Panc1 (cell line): ENCODE measurements at regions not wholly inside any gene's neighbourhood (a gene's known extent, or its start where the extent isn't known, plus 50 kb on each side); places are given as distances from the start of the nearest gene placed in this dataset.
A peak's percentile ranks its signal among the peaks of the same experiment; 100 is the strongest.

Experiments
- ATAC-seq: fragments of 200-7000 bp; cut with Tn5 transposase; 2 replicates; pipeline ENCODE4 v1.9.1; 2020; ENCODE audit warnings: mild to moderate bottlenecking, moderate library complexity
- BruUV-seq: library from RNA; stranded (reverse); fragments of 400-500 nt; replicated peaks from 2 replicates; lab custom pipeline; 2021; lab: Mats Ljungman, UMichigan
- CTCF ChIA-PET: fragments of 300-600 bp; sonication (Branson Sonifier 250); formaldehyde crosslinking; loops from one replicate; lab custom pipeline; 2022; ENCODE audit warnings: antibody characterized with exemption; lab: Charles Lee
- POLR2A ChIA-PET: fragments of 300-600 bp; sonication (Branson Sonifier 250); formaldehyde crosslinking; loops from one replicate; lab custom pipeline; 2022; ENCODE audit warnings: antibody characterized with exemption; lab: Charles Lee
- DNase-seq: peaks from one replicate; pipeline ENCODE4 v3.0.0-alpha.2; 2010; ENCODE audit warnings: low read depth, low spot score
- H3K27ac ChIP-seq: 2 replicates; pipeline ENCODE4 v1.5.1; 2011; ENCODE audit warnings: mild to moderate bottlenecking, low read length, inconsistent platforms
- H3K27me3 ChIP-seq: fragments of 200-500 bp; sonication (Bioruptor generic); 2 replicates; pipeline ENCODE4 v1.6.0; 2014; ENCODE audit warnings: low read length, inconsistent platforms; ENCODE audit not compliant: control insufficient read depth, insufficient read depth
- H3K36me3 ChIP-seq: fragments of 200-500 bp; sonication (Bioruptor generic); 2 replicates; pipeline ENCODE4 v1.5.1; 2014; ENCODE audit warnings: inconsistent platforms, mild to moderate bottlenecking, low read length, moderate library complexity; ENCODE audit not compliant: control insufficient read depth, insufficient read depth
- H3K4me1 ChIP-seq: 2 replicates; pipeline ENCODE4 v1.5.1; 2011; ENCODE audit warnings: inconsistent platforms, mild to moderate bottlenecking, low read length, moderate library complexity; ENCODE audit not compliant: control insufficient read depth, insufficient read depth
- H3K4me3 ChIP-seq, 2 experiments: 2 replicates each; pipeline ENCODE4 v1.5.1; 2011 to 2012; ENCODE audit warnings: low read depth in 2 of 2, low read length in 2 of 2, mild to moderate bottlenecking in 2 of 2, inconsistent platforms in 1 of 2, moderate library complexity in 1 of 2
- H3K9me3 ChIP-seq: fragments of 200-500 bp; sonication (Bioruptor generic); 2 replicates; pipeline ENCODE4 v1.5.1; 2014; ENCODE audit warnings: low read depth, mild to moderate bottlenecking, inconsistent platforms, low read length, moderate library complexity; ENCODE audit not compliant: control insufficient read depth, insufficient read depth
- POLR2AphosphoS5 ChIP-seq: IDR thresholded peaks from 2 replicates; pipeline ENCODE4 v1.6.1; 2012; ENCODE audit warnings: mild to moderate bottlenecking, low read depth, low read length, moderate library complexity
- SIN3A ChIP-seq: IDR thresholded peaks from 2 replicates; pipeline ENCODE4 v1.6.1; 2012; ENCODE audit warnings: low read depth, mild to moderate bottlenecking, low read length, moderate library complexity, borderline replicate concordance; ENCODE audit not compliant: insufficient read depth
- TCF7L2 ChIP-seq: IDR thresholded peaks from 2 replicates; pipeline ENCODE4 v1.6.1; 2011; ENCODE audit warnings: mild to moderate bottlenecking, low read depth, low read length, inconsistent platforms
- in situ Hi-C: cut with HindIII; loops from 2 replicates; pipeline ENCODE4 v1.10.0; 2016; ENCODE audit warnings: low sequenced_read_pairs, low pct_unique_long_range_greater_than_20kb
- intact Hi-C: fragments of 100-400 bp; cut with micrococcal nuclease; formaldehyde crosslinking; loops from one replicate; pipeline ENCODE4 v1.10.0; 2022; ENCODE audit not compliant: unreplicated experiment
- TF ChIP-seq, protein P1 (sequence below): fragments of 450-650 bp; IDR thresholded peaks from 2 replicates; pipeline ENCODE4 v1.5.1; 2017; ENCODE audit warnings: mild to moderate bottlenecking
- TF ChIP-seq, protein P2 (sequence below), 2 experiments: IDR thresholded peaks; 2 replicates each; pipeline ENCODE4 v1.6.1; 2011 to 2012; ENCODE audit warnings: low read depth in 2 of 2, control low read depth in 1 of 2, low read length in 1 of 2, mild to moderate bottlenecking in 1 of 2, moderate library complexity in 1 of 2; ENCODE audit not compliant: insufficient read depth in 1 of 2

DNA sequence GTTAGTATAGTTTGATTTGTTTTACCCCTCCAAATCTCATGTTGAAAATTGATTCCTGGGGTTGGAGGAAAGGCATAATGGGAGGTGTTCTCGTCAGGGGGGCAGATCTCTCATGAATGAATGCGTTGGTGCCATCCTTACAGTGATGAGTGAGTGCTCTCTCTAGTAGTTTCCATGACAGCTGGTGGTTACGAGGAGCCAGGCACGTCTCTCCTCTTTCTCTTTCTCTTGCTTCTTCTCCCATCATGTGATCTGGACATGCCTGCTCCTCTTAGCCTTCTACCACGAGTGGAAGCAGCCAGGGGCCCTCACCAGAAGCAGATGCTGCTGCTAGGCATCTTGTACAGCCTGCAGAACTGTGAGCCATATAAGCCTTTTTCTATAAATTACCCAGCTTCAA, 454.1 kb downstream of the EFNA5 start:
- TF ChIP-seq, protein P1, sequence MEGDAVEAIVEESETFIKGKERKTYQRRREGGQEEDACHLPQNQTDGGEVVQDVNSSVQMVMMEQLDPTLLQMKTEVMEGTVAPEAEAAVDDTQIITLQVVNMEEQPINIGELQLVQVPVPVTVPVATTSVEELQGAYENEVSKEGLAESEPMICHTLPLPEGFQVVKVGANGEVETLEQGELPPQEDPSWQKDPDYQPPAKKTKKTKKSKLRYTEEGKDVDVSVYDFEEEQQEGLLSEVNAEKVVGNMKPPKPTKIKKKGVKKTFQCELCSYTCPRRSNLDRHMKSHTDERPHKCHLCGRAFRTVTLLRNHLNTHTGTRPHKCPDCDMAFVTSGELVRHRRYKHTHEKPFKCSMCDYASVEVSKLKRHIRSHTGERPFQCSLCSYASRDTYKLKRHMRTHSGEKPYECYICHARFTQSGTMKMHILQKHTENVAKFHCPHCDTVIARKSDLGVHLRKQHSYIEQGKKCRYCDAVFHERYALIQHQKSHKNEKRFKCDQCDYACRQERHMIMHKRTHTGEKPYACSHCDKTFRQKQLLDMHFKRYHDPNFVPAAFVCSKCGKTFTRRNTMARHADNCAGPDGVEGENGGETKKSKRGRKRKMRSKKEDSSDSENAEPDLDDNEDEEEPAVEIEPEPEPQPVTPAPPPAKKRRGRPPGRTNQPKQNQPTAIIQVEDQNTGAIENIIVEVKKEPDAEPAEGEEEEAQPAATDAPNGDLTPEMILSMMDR, result no peak
- TF ChIP-seq SIN3A (no peak), POLR2AphosphoS5 (no peak), TCF7L2 (no peak)
- TF ChIP-seq, protein P2, sequence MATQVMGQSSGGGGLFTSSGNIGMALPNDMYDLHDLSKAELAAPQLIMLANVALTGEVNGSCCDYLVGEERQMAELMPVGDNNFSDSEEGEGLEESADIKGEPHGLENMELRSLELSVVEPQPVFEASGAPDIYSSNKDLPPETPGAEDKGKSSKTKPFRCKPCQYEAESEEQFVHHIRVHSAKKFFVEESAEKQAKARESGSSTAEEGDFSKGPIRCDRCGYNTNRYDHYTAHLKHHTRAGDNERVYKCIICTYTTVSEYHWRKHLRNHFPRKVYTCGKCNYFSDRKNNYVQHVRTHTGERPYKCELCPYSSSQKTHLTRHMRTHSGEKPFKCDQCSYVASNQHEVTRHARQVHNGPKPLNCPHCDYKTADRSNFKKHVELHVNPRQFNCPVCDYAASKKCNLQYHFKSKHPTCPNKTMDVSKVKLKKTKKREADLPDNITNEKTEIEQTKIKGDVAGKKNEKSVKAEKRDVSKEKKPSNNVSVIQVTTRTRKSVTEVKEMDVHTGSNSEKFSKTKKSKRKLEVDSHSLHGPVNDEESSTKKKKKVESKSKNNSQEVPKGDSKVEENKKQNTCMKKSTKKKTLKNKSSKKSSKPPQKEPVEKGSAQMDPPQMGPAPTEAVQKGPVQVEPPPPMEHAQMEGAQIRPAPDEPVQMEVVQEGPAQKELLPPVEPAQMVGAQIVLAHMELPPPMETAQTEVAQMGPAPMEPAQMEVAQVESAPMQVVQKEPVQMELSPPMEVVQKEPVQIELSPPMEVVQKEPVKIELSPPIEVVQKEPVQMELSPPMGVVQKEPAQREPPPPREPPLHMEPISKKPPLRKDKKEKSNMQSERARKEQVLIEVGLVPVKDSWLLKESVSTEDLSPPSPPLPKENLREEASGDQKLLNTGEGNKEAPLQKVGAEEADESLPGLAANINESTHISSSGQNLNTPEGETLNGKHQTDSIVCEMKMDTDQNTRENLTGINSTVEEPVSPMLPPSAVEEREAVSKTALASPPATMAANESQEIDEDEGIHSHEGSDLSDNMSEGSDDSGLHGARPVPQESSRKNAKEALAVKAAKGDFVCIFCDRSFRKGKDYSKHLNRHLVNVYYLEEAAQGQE (IDR thresholded peaks at IDR 0.05; ENCODE audit: insufficient read depth in 1 of 2, low read depth in 2 of 2, low read length in 1 of 2), result no peak
- no peak for ATAC-seq
- no peak overlapping the region for H3K27ac ChIP-seq
- no peak for DNase-seq
- CTCF ChIA-PET, result no interaction called here
- no peaks in the 10 kb centered on the region for H3K9me3 ChIP-seq
- H3K4me3 ChIP-seq, result no peak overlapping the region
- POLR2A ChIA-PET, result no interaction called here
- in situ Hi-C loops, result no loop called here
- intact Hi-C loops, result no loop called here
- H3K27me3 ChIP-seq, result no peaks in the 10 kb centered on the region
- no peaks in the 10 kb centered on the region for H3K4me1 ChIP-seq
- BruUV-seq, result no TSS peak
- no peaks in the 10 kb centered on the region for H3K36me3 ChIP-seq

DNA sequence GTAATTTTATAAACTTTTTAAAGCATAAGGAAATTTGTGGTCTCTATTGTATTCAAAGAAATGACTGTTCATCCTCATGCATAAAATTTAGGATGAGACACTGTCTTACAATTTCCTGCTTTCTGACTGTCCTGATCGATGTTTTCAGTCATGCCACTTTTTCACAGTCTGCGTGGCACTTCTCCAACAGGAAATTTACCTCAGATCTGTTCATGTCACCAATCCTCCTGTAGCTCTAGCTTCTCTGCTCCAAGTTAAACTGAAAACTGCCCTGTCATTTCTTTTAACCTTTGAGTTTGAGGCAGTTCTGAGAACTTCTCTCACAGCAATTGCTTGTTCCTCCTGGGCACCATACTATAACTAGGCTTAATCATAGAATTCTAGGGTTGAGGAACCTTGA, 455.1 kb downstream of the EFNA5 start:
- ATAC-seq, result no peak
- intact Hi-C loops (no loop called here), in situ Hi-C loops (no loop called here)
- ChIA-PET CTCF (no interaction called here), POLR2A (no interaction called here)
- H3K9me3 ChIP-seq, result no peaks in the 10 kb centered on the region
- no peak for TF ChIP-seq TCF7L2
- no peak for TF ChIP-seq POLR2AphosphoS5
- no peak for TF ChIP-seq SIN3A
- TF ChIP-seq, protein P2 (IDR thresholded peaks at IDR 0.05; ENCODE audit: insufficient read depth in 1 of 2, low read depth in 2 of 2, low read length in 1 of 2), result no peak
- TF ChIP-seq, protein P1, result no peak
- H3K36me3 ChIP-seq, result no peaks in the 10 kb centered on the region
- no TSS peak for BruUV-seq
- H3K27me3 ChIP-seq, result no peaks in the 10 kb centered on the region
- no peak overlapping the region for H3K4me3 ChIP-seq
- no peaks in the 10 kb centered on the region for H3K4me1 ChIP-seq
- peak; percentile 4 for DNase-seq
- no peak overlapping the region for H3K27ac ChIP-seq
